ENCODE measurements at regions not wholly inside any gene's neighbourhood (a gene's known extent, or its start where the extent isn't known, plus 50 kb on each side); places are given as distances from the start of the nearest gene placed in this dataset.
"Not testable (repeated sequence)": the region's sequence is repeated elsewhere in the genome, so short reads cannot be mapped to it uniquely, and the experiment has no call there.

- no peak overlapping the region for H3K27ac Mint-ChIP-seq
- peaks cover 2% of the 10 kb centered on the region for H3K36me3 Mint-ChIP-seq
- no peak overlapping the region for H3K4me3 Mint-ChIP-seq
- CTCF ChIA-PET, result no interaction called here
- no peak for DNase-seq
- H3K9me3 Mint-ChIP-seq, result peaks cover 21% of the 10 kb centered on the region
- peaks cover 2% of the 10 kb centered on the region for H3K27me3 Mint-ChIP-seq
- H3K4me1 Mint-ChIP-seq (ENCODE audit: low read depth), result peaks cover 18% of the 10 kb centered on the region
- intact Hi-C loops (cut with micrococcal nuclease), result no loop called here
- POLR2A ChIA-PET, result no interaction called here
Observed at GRCh38 chr1:31485166-31485565, 72.2 kb downstream of the SERINC2 start.

DNA sequence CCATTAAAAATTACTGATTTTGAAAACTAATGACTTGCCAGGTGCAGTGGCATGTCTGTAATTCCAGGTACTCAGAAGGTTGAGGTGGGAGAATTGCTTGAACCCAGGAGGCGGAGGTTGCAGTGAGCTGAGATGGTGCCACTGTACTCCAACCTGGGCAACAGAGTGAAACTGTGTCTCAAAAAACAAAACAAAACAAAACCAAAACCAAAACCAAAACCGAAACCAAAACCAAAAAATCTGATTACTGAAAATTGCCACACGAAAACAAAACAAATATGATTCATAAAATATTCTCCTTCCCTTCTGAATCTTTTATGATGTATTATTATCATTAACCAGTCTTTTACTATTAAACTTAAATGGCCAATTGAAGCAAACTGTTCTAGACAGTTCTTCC is 74.1 kb downstream of the SERINC2 start:
- no peaks in the 10 kb centered on the region for H3K36me3 Mint-ChIP-seq
- no peak for DNase-seq
- CTCF ChIA-PET, result interaction anchor here (1.0 kb wide), 1 partner anchor 93 kb away, joined by 3 read pairs; no protein-coding TSS in a partner anchor

DNA sequence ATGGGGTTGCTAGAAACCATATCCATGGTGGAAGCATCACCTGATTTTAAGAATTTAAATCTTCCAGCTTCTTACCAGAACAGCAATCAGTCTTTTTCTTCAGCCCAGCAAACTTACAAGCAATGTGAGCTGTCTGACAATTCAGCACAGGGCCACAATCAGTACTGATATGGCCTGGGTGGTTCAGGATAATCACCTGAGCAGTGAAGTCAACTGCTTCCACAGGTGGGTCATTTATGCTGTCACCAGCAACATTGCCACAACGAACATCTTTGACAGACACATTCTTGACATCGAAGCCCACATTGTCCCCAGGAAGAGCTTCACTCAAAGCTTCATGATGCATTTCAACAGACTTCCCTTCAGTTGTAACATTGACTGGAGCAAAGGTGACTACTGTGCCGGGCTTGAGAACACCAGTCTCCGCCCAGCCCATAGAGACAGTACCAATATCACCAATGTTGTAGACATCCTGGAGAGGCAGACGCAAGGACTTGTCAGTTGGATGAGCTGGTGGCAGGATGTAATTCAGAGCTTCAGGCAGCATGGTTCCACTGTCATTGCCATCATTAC is 74.8 kb downstream of the SERINC2 start:
- H3K4me1 Mint-ChIP-seq (ENCODE audit: low read depth), result peaks cover 27% of the 10 kb centered on the region
- intact Hi-C loops (cut with micrococcal nuclease), result no loop called here
- H3K36me3 Mint-ChIP-seq, result no peaks in the 10 kb centered on the region
- DNase-seq, result no peak
- peaks cover 5% of the 10 kb centered on the region for H3K27me3 Mint-ChIP-seq
- ChIA-PET CTCF (interaction anchor here (1.0 kb wide), 1 partner anchor 93 kb away, joined by 3 read pairs; no protein-coding TSS in a partner anchor), POLR2A (no interaction called here)
- peaks cover 8% of the 10 kb centered on the region for H3K9me3 Mint-ChIP-seq
- H3K4me3 Mint-ChIP-seq, result no peak overlapping the region
- no peak overlapping the region for H3K27ac Mint-ChIP-seq

More for the DNA sequence above, 74.1 kb downstream of the SERINC2 start:
- Mint-ChIP-seq H3K4me3 (no peak overlapping the region), H3K9me3 (peaks cover 8% of the 10 kb centered on the region), H3K27me3 (peaks cover 5% of the 10 kb centered on the region), H3K4me1 (ENCODE audit: low read depth) (peaks cover 27% of the 10 kb centered on the region), H3K27ac (peak overlapping the region; percentile 13)
- POLR2A ChIA-PET, result no interaction called here
- intact Hi-C loops (cut with micrococcal nuclease), result no loop called here

- ChIA-PET POLR2A (no interaction called here), CTCF (no interaction called here)
- Mint-ChIP-seq H3K4me3 (no peak overlapping the region), H3K9me3 (peaks cover 8% of the 10 kb centered on the region), H3K27me3 (peaks cover 5% of the 10 kb centered on the region), H3K27ac (no peak overlapping the region), H3K4me1 (ENCODE audit: low read depth) (peaks cover 27% of the 10 kb centered on the region), H3K36me3 (no peaks in the 10 kb centered on the region)
- no peak for DNase-seq
- intact Hi-C loops (cut with micrococcal nuclease), result no loop called here
Observed at GRCh38 chr1:31488528-31488927, 75.5 kb downstream of the SERINC2 start.

DNA sequence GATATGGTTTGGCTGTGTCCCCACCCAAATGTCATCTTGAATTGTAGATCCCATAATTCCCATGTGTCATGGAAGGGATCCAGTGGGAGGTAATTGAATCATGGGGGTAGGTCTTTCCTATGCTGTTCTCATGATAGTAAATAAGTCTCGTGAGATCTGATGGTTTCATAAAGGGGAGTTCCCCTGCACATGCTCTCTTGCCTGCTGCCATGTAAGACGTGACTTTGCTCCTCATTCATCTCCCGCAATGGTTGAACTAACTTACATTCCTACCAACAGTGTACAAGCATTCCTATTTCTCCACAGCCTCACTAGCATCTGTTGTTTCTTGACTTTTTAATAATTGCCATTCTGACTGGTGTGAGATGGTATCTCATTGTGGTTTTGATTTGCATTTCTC is 76.6 kb downstream of the SERINC2 start:
- H3K9me3 Mint-ChIP-seq; CTCF ChIA-PET; intact Hi-C loops (cut with micrococcal nuclease); H3K27me3 Mint-ChIP-seq; H3K27ac Mint-ChIP-seq; POLR2A ChIA-PET; DNase-seq; H3K36me3 Mint-ChIP-seq; H3K4me3 Mint-ChIP-seq: not testable (repeated sequence)
- H3K4me1 Mint-ChIP-seq (ENCODE audit: low read depth), result peaks cover 27% of the 10 kb centered on the region

GRCh38 chr1:31490596-31490995 is 77.6 kb downstream of the SERINC2 start:
- H3K4me3 Mint-ChIP-seq; CTCF ChIA-PET; H3K27ac Mint-ChIP-seq; H3K36me3 Mint-ChIP-seq; DNase-seq; H3K27me3 Mint-ChIP-seq; intact Hi-C loops (cut with micrococcal nuclease); POLR2A ChIA-PET; H3K9me3 Mint-ChIP-seq: not testable (repeated sequence)
- peaks cover 27% of the 10 kb centered on the region for H3K4me1 Mint-ChIP-seq (ENCODE audit: low read depth)

DNA sequence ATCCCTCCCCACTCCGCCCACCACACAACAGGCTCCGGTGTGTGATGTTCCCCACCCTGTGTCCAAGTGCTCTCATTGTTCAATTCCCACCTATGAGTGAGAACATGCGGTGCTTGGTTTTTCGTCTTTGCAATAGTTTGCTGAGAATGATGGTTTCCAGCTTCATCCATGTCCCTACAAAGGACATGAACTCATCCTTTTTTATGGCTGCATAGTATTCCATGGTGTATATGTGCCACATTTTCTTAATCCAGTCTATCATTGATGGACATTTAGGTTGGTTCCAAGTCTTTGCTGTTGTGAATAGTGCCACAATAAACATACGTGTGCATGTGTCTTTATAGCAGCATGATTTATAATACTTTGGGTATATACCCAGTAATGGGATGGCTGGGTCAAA is 81.0 kb upstream of the TINAGL1 start:
- POLR2A ChIA-PET; H3K4me1 Mint-ChIP-seq (ENCODE audit: low read depth); H3K9me3 Mint-ChIP-seq; H3K27me3 Mint-ChIP-seq; H3K27ac Mint-ChIP-seq; CTCF ChIA-PET; intact Hi-C loops (cut with micrococcal nuclease); H3K36me3 Mint-ChIP-seq; H3K4me3 Mint-ChIP-seq; DNase-seq: not testable (repeated sequence)

DNA sequence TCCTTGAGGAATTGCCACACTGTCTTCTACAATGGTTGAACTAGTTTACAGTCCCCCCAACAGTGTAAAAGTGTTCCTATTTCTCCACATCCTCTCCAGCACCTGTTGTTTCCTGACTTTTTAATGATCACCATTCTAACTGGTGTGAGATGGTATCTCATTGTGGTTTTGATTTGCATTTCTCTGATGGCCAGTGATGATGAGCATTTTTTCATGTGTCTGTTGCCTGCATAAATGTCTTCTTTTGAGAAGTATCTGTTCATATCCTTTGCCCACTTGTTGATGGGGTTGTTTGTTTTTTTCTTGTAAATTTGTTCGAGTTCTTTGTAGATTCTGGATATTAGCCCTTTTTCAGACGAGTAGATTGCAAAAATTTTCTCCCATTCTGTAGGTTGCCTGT is 80.5 kb upstream of the TINAGL1 start:
- H3K27me3 Mint-ChIP-seq; H3K9me3 Mint-ChIP-seq; DNase-seq; H3K36me3 Mint-ChIP-seq; H3K27ac Mint-ChIP-seq; H3K4me1 Mint-ChIP-seq (ENCODE audit: low read depth); H3K4me3 Mint-ChIP-seq; POLR2A ChIA-PET; CTCF ChIA-PET; intact Hi-C loops (cut with micrococcal nuclease): not testable (repeated sequence)

DNA sequence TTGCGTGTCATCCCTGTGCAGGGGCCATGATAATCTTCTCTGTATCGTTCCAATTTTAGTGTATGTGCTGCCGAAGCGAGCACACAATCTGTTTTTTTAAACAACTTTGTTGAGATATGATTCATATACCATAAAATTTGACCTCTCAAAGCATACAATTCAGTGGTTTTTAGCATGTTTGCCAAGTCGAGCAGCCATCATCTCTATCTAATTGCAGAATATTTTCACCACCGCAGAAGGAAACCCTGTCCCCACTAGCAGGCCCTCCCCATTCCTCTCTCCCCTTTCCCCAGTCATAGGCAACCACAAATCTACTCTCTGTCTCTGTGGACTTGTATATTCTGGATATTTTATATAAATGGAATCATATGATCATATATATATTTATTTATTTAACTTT is 78.7 kb upstream of the TINAGL1 start:
- Mint-ChIP-seq H3K27me3 (peaks cover 2% of the 10 kb centered on the region), H3K27ac (no peak overlapping the region), H3K9me3 (no peaks in the 10 kb centered on the region), H3K4me1 (ENCODE audit: low read depth) (no peaks in the 10 kb centered on the region), H3K36me3 (no peaks in the 10 kb centered on the region), H3K4me3 (no peak overlapping the region)
- intact Hi-C loops (cut with micrococcal nuclease), result no loop called here
- no peak for DNase-seq
- POLR2A ChIA-PET, result no interaction called here
- CTCF ChIA-PET, result no interaction called here

DNA sequence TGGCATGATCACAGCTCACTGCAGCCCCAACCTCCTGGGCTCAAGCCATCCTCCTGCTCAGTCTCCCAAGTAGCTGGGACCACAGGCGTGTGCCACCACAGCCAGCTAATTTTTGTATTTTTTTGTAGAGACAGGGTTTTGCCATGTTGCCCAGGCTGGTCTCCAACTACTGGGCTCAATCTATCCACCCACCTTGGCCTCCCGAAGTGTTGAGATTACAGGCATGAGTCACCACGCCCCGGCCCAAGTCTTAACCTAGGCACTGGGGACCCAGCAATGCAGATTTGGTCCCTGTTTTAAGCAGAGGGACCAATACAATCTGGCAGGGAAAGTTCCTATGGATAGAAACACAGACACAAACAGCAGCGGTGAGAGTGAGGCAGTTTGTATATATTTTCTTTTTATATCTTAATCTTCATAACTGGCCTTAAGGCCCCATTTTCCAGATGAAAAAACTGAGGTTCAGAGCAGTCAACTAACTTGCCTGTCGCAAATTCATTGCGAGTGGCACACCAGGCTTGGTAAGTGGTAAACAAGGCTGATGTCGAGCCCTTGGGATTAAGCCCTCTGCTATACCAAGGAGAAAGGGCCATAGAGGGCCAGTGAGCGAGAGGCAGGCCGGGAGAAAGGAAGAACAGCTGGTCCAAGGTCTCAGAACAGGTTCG is 77.8 kb upstream of the TINAGL1 start:
- CTCF ChIA-PET, result no interaction called here
- Mint-ChIP-seq H3K4me3 (no peak overlapping the region), H3K27me3 (peaks cover 6% of the 10 kb centered on the region), H3K36me3 (no peaks in the 10 kb centered on the region), H3K4me1 (ENCODE audit: low read depth) (no peaks in the 10 kb centered on the region), H3K9me3 (no peaks in the 10 kb centered on the region), H3K27ac (no peak overlapping the region)
- no peak for DNase-seq
- intact Hi-C loops (cut with micrococcal nuclease), result no loop called here
- POLR2A ChIA-PET, result no interaction called here

GRCh38 chr1:31501505-31501904 is 74.8 kb upstream of the TINAGL1 start:
- CTCF ChIA-PET, result no interaction called here

GRCh38 chr1:31502253-31502652 is 74.1 kb upstream of the TINAGL1 start:
- DNase-seq, result no peak
- ChIA-PET CTCF (no interaction called here), POLR2A (no interaction called here)
- no peak overlapping the region for H3K4me3 Mint-ChIP-seq
- no peaks in the 10 kb centered on the region for H3K36me3 Mint-ChIP-seq
- H3K4me1 Mint-ChIP-seq (ENCODE audit: low read depth), result peaks cover 12% of the 10 kb centered on the region
- H3K27me3 Mint-ChIP-seq, result peaks cover 7% of the 10 kb centered on the region
- intact Hi-C loops (cut with micrococcal nuclease), result no loop called here
- H3K27ac Mint-ChIP-seq, result no peak overlapping the region
- no peaks in the 10 kb centered on the region for H3K9me3 Mint-ChIP-seq

More at GRCh38 chr1:31501505-31501904, 74.8 kb upstream of the TINAGL1 start:
- intact Hi-C loops (cut with micrococcal nuclease), result no loop called here
- peaks cover 12% of the 10 kb centered on the region for H3K4me1 Mint-ChIP-seq (ENCODE audit: low read depth)
- H3K4me3 Mint-ChIP-seq, result no peak overlapping the region
- H3K36me3 Mint-ChIP-seq, result no peaks in the 10 kb centered on the region
- peaks cover 7% of the 10 kb centered on the region for H3K27me3 Mint-ChIP-seq
- H3K27ac Mint-ChIP-seq, result no peak overlapping the region
- no peaks in the 10 kb centered on the region for H3K9me3 Mint-ChIP-seq
- DNase-seq, result no peak
- POLR2A ChIA-PET, result no interaction called here

DNA sequence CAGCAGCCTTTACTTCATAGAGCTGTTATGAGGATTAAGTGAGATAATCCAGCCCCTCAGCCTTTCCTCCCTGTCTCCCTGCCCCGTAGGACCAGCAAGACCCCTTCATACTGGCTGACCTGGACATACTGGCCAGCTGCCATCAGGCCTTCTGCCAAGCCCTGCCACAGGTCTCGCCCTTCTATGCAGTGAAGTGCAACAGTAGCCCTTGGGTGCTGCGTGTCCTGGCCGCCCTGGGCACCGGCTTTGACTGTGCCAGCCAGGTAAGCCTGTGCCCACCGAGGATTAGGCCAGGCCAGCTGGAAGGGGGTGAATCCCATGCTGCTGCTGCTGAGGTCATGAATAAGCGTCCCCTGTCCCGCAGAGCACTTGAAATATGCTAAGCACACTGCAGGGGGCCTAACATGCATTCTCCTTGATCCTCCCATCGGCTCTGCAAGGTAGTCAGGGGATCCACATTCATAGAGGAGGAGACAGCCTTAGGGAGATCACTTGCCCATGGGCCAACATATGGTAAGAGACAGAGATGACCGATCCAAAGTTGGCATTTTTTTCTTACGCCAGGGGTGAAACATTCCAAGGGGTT is 73.3 kb upstream of the TINAGL1 start:
- peaks cover 12% of the 10 kb centered on the region for H3K4me1 Mint-ChIP-seq (ENCODE audit: low read depth)
- no peak overlapping the region for H3K4me3 Mint-ChIP-seq
- H3K27me3 Mint-ChIP-seq, result peaks cover 7% of the 10 kb centered on the region
- H3K9me3 Mint-ChIP-seq, result no peaks in the 10 kb centered on the region
- POLR2A ChIA-PET, result no interaction called here
- CTCF ChIA-PET, result no interaction called here
- H3K27ac Mint-ChIP-seq, result no peak overlapping the region
- no peaks in the 10 kb centered on the region for H3K36me3 Mint-ChIP-seq
- no peak for DNase-seq
- intact Hi-C loops (cut with micrococcal nuclease), result no loop called here

All from activated CD4-positive, alpha-beta memory T cell treated with anti-CD3 and anti-CD28 coated beads for 36 hours (primary cell).